ENCODE measurements at regions not wholly inside any gene's neighbourhood (a gene's known extent, or its start where the extent isn't known, plus 50 kb on each side); places are given as distances from the start of the nearest gene placed in this dataset.

DNA sequence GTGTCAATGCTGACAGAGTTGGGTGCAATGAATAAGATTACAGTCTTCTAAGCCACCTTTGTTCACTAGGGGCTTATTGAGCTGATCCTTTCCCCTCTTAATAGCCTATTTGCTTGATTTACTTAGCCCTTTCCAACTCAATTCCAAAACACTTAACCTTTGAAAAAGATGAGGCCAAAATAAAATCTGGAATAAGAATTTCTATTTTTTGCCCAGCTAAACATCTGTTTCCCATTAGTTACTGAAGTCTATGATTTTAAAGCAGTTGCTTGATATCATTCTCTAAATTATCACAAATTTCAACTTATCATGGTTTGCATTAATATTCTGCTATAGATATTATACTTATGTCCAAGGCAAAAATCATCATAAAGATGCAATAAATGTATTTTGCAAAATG is 1272.0 kb upstream of the ACO1 start:
- TF ChIP-seq, protein P1, sequence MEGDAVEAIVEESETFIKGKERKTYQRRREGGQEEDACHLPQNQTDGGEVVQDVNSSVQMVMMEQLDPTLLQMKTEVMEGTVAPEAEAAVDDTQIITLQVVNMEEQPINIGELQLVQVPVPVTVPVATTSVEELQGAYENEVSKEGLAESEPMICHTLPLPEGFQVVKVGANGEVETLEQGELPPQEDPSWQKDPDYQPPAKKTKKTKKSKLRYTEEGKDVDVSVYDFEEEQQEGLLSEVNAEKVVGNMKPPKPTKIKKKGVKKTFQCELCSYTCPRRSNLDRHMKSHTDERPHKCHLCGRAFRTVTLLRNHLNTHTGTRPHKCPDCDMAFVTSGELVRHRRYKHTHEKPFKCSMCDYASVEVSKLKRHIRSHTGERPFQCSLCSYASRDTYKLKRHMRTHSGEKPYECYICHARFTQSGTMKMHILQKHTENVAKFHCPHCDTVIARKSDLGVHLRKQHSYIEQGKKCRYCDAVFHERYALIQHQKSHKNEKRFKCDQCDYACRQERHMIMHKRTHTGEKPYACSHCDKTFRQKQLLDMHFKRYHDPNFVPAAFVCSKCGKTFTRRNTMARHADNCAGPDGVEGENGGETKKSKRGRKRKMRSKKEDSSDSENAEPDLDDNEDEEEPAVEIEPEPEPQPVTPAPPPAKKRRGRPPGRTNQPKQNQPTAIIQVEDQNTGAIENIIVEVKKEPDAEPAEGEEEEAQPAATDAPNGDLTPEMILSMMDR (IDR thresholded peaks at IDR 0.05) = no peak
- TF ChIP-seq POLR2A (IDR thresholded peaks at IDR 0.05) = no peak

Data from testis (tissue), 2 donors.